H9 (cell line): ENCODE measurements at regions not wholly inside any gene's neighbourhood (a gene's known extent, or its start where the extent isn't known, plus 50 kb on each side); places are given as distances from the start of the nearest gene placed in this dataset.

Source experiments
- DNase-seq: peaks from one replicate; pipeline ENCODE4 v3.0.0-alpha.2; 2017
- H2AFZ ChIP-seq: one replicate; pipeline ENCODE4 v1.6.1; 2013; ENCODE audit warnings: mild to moderate bottlenecking, low read length, control low read depth, moderate library complexity
- H2AK5ac ChIP-seq: 2 replicates; pipeline ENCODE4 v1.6.1; 2013; ENCODE audit warnings: low read length, control low read depth, mixed read lengths; ENCODE audit not compliant: insufficient read length
- H2BK120ac ChIP-seq: one replicate; pipeline ENCODE4 v1.6.1; 2013; ENCODE audit warnings: low read depth, mild to moderate bottlenecking, low read length, control low read depth, inconsistent platforms; ENCODE audit not compliant: poor library complexity, severe bottlenecking
- H2BK12ac ChIP-seq: 2 replicates; pipeline ENCODE4 v1.6.1; 2013; ENCODE audit warnings: low read length, control low read depth, mixed read lengths, low read depth; ENCODE audit not compliant: insufficient read length
- H2BK15ac ChIP-seq: 2 replicates; pipeline ENCODE4 v1.6.1; 2013; ENCODE audit warnings: low read depth, low read length, control low read depth
- H2BK20ac ChIP-seq: one replicate; pipeline ENCODE4 v1.6.1; 2013; ENCODE audit warnings: low read depth, mild to moderate bottlenecking, low read length, control low read depth, inconsistent platforms; ENCODE audit not compliant: poor library complexity, severe bottlenecking
- H2BK5ac ChIP-seq: 2 replicates; pipeline ENCODE4 v1.6.1; 2013; ENCODE audit warnings: low read length, control low read depth, mixed read lengths; ENCODE audit not compliant: insufficient read length
- H3K14ac ChIP-seq: 2 replicates; pipeline ENCODE4 v1.6.1; 2013; ENCODE audit warnings: low read length, control low read depth; ENCODE audit not compliant: insufficient read depth
- H3K18ac ChIP-seq: 2 replicates; pipeline ENCODE4 v1.6.1; 2013; ENCODE audit warnings: low read depth, mild to moderate bottlenecking, mixed read lengths, low read length, control low read depth; ENCODE audit not compliant: insufficient read length
- H3K23ac ChIP-seq: 2 replicates; pipeline ENCODE4 v1.6.1; 2013; ENCODE audit warnings: low read length, control low read depth, mixed read lengths, low read depth; ENCODE audit not compliant: insufficient read length
- H3K23me2 ChIP-seq: 2 replicates; pipeline ENCODE4 v1.6.1; 2013; ENCODE audit warnings: low read depth, mild to moderate bottlenecking, mixed read lengths, low read length, control low read depth; ENCODE audit not compliant: insufficient read length, poor library complexity, severe bottlenecking
- H3K27ac ChIP-seq: 2 replicates; pipeline ENCODE4 v1.5.1; 2013; ENCODE audit warnings: low read length, control low read depth, mixed read lengths, low read depth; ENCODE audit not compliant: insufficient read length
- H3K27me3 ChIP-seq: 2 replicates; pipeline ENCODE4 v1.6.1; 2013; ENCODE audit warnings: low read length, control low read depth, inconsistent platforms; ENCODE audit not compliant: insufficient read depth
- H3K4ac ChIP-seq: 2 replicates; pipeline ENCODE4 v1.6.1; 2013; ENCODE audit warnings: low read depth, mild to moderate bottlenecking, control low read depth, inconsistent platforms, low read length, moderate library complexity
- H3K4me1 ChIP-seq: 2 replicates; pipeline ENCODE4 v1.6.1; 2013; ENCODE audit warnings: low read length, control low read depth, inconsistent platforms; ENCODE audit not compliant: insufficient read depth
- H3K4me2 ChIP-seq: 2 replicates; pipeline ENCODE4 v1.6.1; 2013; ENCODE audit warnings: low read length, control low read depth, mixed read lengths; ENCODE audit not compliant: insufficient read length, insufficient read depth
- H3K56ac ChIP-seq: 2 replicates; pipeline ENCODE4 v1.6.1; 2013; ENCODE audit warnings: low read depth, mild to moderate bottlenecking, mixed read lengths, low read length, control low read depth; ENCODE audit not compliant: insufficient read length
- H3K79me1 ChIP-seq: 2 replicates; pipeline ENCODE4 v1.6.1; 2013; ENCODE audit warnings: low read depth, mild to moderate bottlenecking, moderate library complexity, low read length, control low read depth, inconsistent platforms; ENCODE audit not compliant: insufficient read depth, poor library complexity, severe bottlenecking
- H3K79me2 ChIP-seq: 2 replicates; pipeline ENCODE4 v1.6.1; 2013; ENCODE audit warnings: low read length, control low read depth, inconsistent platforms; ENCODE audit not compliant: insufficient read depth
- H3K9ac ChIP-seq: 2 replicates; pipeline ENCODE4 v1.6.1; 2013; ENCODE audit warnings: low read length, control low read depth, mixed read lengths; ENCODE audit not compliant: insufficient read length; ENCODE audit errors: extremely low read depth
- H3K9me3 ChIP-seq: one replicate; pipeline ENCODE4 v1.6.1; 2013; ENCODE audit warnings: low read depth, low read length, inconsistent platforms; ENCODE audit not compliant: control insufficient read depth
- H3T11ph ChIP-seq: one replicate; pipeline ENCODE4 v1.6.1; 2013; ENCODE audit warnings: mild to moderate bottlenecking, low read length, control low read depth, inconsistent platforms
- H4K20me1 ChIP-seq: one replicate; pipeline ENCODE4 v1.6.1; 2013; ENCODE audit not compliant: control insufficient read depth, insufficient read length, insufficient read depth
- H4K5ac ChIP-seq: 2 replicates; pipeline ENCODE4 v1.6.1; 2013; ENCODE audit warnings: low read depth, mild to moderate bottlenecking, mixed read lengths, low read length, control low read depth; ENCODE audit not compliant: insufficient read length
- H4K8ac ChIP-seq: replicated peaks from 2 replicates; pipeline ENCODE4 v1.6.1; 2013; ENCODE audit warnings: low read length, control low read depth, mixed read lengths, low read depth; ENCODE audit not compliant: insufficient read length
- H4K91ac ChIP-seq: 2 replicates; pipeline ENCODE4 v1.6.1; 2013; ENCODE audit warnings: low read depth, mild to moderate bottlenecking, moderate library complexity, mixed read lengths, low read length, control low read depth; ENCODE audit not compliant: insufficient read length
- H3K27ac Mint-ChIP-seq, 3 experiments: 2 replicates in 2 of 3; 3 replicates in 1 of 3; pipeline ENCODE4 v1.8.0; 2020 to 2021; ENCODE audit warnings: mixed read lengths in 3 of 3, mild to moderate bottlenecking in 1 of 3, moderate library complexity in 1 of 3
- H3K27me3 Mint-ChIP-seq: 2 replicates; pipeline ENCODE4 v1.8.0; 2021; ENCODE audit warnings: low read depth, mild to moderate bottlenecking, moderate library complexity, mixed read lengths
- H3K36me3 Mint-ChIP-seq, 3 experiments: 2 replicates in 2 of 3; 3 replicates in 1 of 3; pipeline ENCODE4 v1.8.0; 2020 to 2021; ENCODE audit warnings: low read depth in 3 of 3, mixed read lengths in 3 of 3; ENCODE audit not compliant: insufficient read depth in 1 of 3
- H3K4me1 Mint-ChIP-seq, 2 experiments: 2 replicates each; pipeline ENCODE4 v1.8.0; 2020; ENCODE audit warnings: mixed read lengths in 2 of 2
- H3K4me3 Mint-ChIP-seq, 2 experiments: 2 replicates in 1 of 2; 3 replicates in 1 of 2; pipeline ENCODE4 v1.8.0; 2020 to 2021; ENCODE audit warnings: mild to moderate bottlenecking in 2 of 2, mixed read lengths in 2 of 2, moderate library complexity in 1 of 2
- H3K9me3 Mint-ChIP-seq, 2 experiments: 2 replicates in 1 of 2; 3 replicates in 1 of 2; pipeline ENCODE4 v1.8.0; 2020; ENCODE audit warnings: mild to moderate bottlenecking in 2 of 2, mixed read lengths in 2 of 2, moderate library complexity in 1 of 2
- CTCF ChIP-seq: fragments of 200-600 bp; sonication (generic); conservative IDR thresholded peaks from 3 replicates; pipeline ENCODE4 v1.8.0; 2021; ENCODE audit warnings: antibody characterized with exemption, mild to moderate bottlenecking
- WGBS: extraction: QIAGEN DNeasy Blood & Tissue Kit; methylation state at CpG from one replicate; pipeline ENCODE4 v1.1.7; 2013; ENCODE audit warnings: missing lambda C conversion rate, low lambda C conversion rate, mixed read lengths; ENCODE audit not compliant: insufficient read length; ENCODE audit errors: extremely low coverage; 5-methylcytosine and 5-hydroxymethylcytosine counted together

DNA sequence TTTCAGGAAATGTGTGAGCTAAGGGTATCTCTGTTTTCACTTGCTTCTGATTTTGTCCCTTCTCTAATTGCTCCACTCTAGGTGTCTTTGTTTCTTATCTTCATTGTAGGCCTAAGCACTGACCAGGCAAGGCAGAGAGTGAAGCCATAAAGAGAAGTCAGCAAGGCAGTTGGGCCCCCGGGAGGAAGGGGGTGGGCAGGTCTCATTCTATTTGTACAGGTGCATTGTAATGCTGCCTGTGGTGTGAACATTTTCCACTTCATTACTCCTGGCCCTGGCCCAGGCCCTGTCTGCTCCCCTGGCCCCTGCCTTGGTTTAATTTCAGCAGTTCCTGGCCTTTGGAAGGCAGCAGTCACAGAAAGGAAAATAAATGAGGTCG is 86.4 kb upstream of the JUN start:
- H3K79me2 ChIP-seq: no peaks in the 10 kb centered on the region
- no peaks in the 10 kb centered on the region for H3K79me1 ChIP-seq
- H2BK15ac ChIP-seq: no peak overlapping the region
- H3K23me2 ChIP-seq: no peaks in the 10 kb centered on the region
- no peak overlapping the region for H4K5ac ChIP-seq
- H3K23ac ChIP-seq: no peak overlapping the region
- H2AK5ac ChIP-seq: no peak overlapping the region
- H2BK20ac ChIP-seq: no peak overlapping the region
- H3K9ac ChIP-seq: no peak overlapping the region
- no peak overlapping the region for H2BK12ac ChIP-seq
- H3K4me3 Mint-ChIP-seq: no peak overlapping the region
- no peak overlapping the region for H3K4ac ChIP-seq
- H4K20me1 ChIP-seq: no peaks in the 10 kb centered on the region
- H3K14ac ChIP-seq: no peak overlapping the region
- no peaks in the 10 kb centered on the region for H3K27me3 ChIP-seq
- no peak overlapping the region for H4K8ac ChIP-seq
- no peaks in the 10 kb centered on the region for H3K36me3 Mint-ChIP-seq
- no peak for TF ChIP-seq CTCF
- WGBS: no CpG with 5 or more reads among the region's 2 CpGs
- 0 out of 2 replicates have a peak, but pooled peaks cover 2% of the 10 kb centered on the region for H3K4me1 ChIP-seq
- no peak overlapping the region for H3K27ac ChIP-seq
- no peak overlapping the region for H3K27ac Mint-ChIP-seq
- H3K56ac ChIP-seq: no peak overlapping the region
- peaks cover 8 to 10% of the 10 kb centered on the region in 2 experiments for H3K4me1 Mint-ChIP-seq
- H2AFZ ChIP-seq: no peak overlapping the region
- no peak overlapping the region for H3K18ac ChIP-seq
- no peak overlapping the region for H4K91ac ChIP-seq
- no peaks in the 10 kb centered on the region for H3K9me3 Mint-ChIP-seq
- no peak overlapping the region for H2BK120ac ChIP-seq
- no peak overlapping the region for H2BK5ac ChIP-seq
- no peak overlapping the region for H3T11ph ChIP-seq
- DNase-seq: no peak
- H3K9me3 ChIP-seq: no peaks in the 10 kb centered on the region
- H3K4me2 ChIP-seq: no peak overlapping the region
- H3K27me3 Mint-ChIP-seq: peaks cover 4% of the 10 kb centered on the region
